Activated CD8-positive, alpha-beta T cell treated with anti-CD3 and anti-CD28 coated beads for 36 hours (primary cell): ENCODE measurements at regions not wholly inside any gene's neighbourhood (a gene's known extent, or its start where the extent isn't known, plus 50 kb on each side); places are given as distances from the start of the nearest gene placed in this dataset.

ENCODE experiments used
- ATAC-seq: fragments of 200-7000 bp; cut with Tn5 transposase; one replicate; pipeline ENCODE4 v1.10.0; 2021; ENCODE audit warnings: mild to moderate bottlenecking, moderate library complexity
- CTCF ChIA-PET: fragments of 350-600 bp; sonication (Branson Sonifier 250); formaldehyde crosslinking; loops from one replicate; lab custom pipeline; 2021; ENCODE audit warnings: antibody characterized with exemption; lab: Charles Lee
- POLR2A ChIA-PET: fragments of 350-600 bp; sonication (Branson Sonifier 250); formaldehyde crosslinking; loops from one replicate; lab custom pipeline; 2021; ENCODE audit warnings: antibody characterized with exemption; lab: Charles Lee
- DNase-seq: peaks from one replicate; pipeline ENCODE4 v3.0.0-alpha.2; 2020
- H3K27ac Mint-ChIP-seq: one replicate; pipeline ENCODE4 v1.8.0; 2021; ENCODE audit warnings: mild to moderate bottlenecking, mixed read lengths
- H3K27me3 Mint-ChIP-seq: one replicate; pipeline ENCODE4 v1.8.0; 2021; ENCODE audit warnings: mixed read lengths
- H3K36me3 Mint-ChIP-seq: one replicate; pipeline ENCODE4 v1.8.0; 2021; ENCODE audit warnings: low read depth, mixed read lengths
- H3K4me1 Mint-ChIP-seq: one replicate; pipeline ENCODE4 v1.8.0; 2021; ENCODE audit warnings: low read depth, mixed read lengths
- H3K4me3 Mint-ChIP-seq: one replicate; pipeline ENCODE4 v1.8.0; 2021; ENCODE audit warnings: mild to moderate bottlenecking, moderate library complexity, mixed read lengths
- H3K9me3 Mint-ChIP-seq: one replicate; pipeline ENCODE4 v1.8.0; 2021; ENCODE audit warnings: mixed read lengths
- intact Hi-C: fragments of 100-400 bp; cut with micrococcal nuclease; formaldehyde crosslinking; loops from one replicate; pipeline ENCODE4 v1.10.0; 2022
- TF ChIP-seq, protein P1 (sequence below): fragments of 200-600 bp; IDR thresholded peaks from one replicate; pipeline ENCODE4 v1.8.0; 2022; ENCODE audit warnings: antibody characterized with exemption, mild to moderate bottlenecking

GRCh38 chr1:225713281-225713680 lies 60.4 kb upstream of the ENAH start:
- TF ChIP-seq, protein P1, sequence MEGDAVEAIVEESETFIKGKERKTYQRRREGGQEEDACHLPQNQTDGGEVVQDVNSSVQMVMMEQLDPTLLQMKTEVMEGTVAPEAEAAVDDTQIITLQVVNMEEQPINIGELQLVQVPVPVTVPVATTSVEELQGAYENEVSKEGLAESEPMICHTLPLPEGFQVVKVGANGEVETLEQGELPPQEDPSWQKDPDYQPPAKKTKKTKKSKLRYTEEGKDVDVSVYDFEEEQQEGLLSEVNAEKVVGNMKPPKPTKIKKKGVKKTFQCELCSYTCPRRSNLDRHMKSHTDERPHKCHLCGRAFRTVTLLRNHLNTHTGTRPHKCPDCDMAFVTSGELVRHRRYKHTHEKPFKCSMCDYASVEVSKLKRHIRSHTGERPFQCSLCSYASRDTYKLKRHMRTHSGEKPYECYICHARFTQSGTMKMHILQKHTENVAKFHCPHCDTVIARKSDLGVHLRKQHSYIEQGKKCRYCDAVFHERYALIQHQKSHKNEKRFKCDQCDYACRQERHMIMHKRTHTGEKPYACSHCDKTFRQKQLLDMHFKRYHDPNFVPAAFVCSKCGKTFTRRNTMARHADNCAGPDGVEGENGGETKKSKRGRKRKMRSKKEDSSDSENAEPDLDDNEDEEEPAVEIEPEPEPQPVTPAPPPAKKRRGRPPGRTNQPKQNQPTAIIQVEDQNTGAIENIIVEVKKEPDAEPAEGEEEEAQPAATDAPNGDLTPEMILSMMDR, result no peak
- Mint-ChIP-seq H3K4me1 (no peaks in the 10 kb centered on the region), H3K36me3 (no peaks in the 10 kb centered on the region), H3K9me3 (no peaks in the 10 kb centered on the region), H3K4me3 (no peak overlapping the region), H3K27me3 (no peaks in the 10 kb centered on the region), H3K27ac (no peak overlapping the region)
- intact Hi-C loops, result no loop called here
- ChIA-PET CTCF (interaction anchor here (0.6 kb wide), 1 partner anchor 60 kb away, joined by 3 read pairs; no protein-coding TSS in a partner anchor), POLR2A (no interaction called here)
- no peak for DNase-seq
- ATAC-seq, result no peak

DNA sequence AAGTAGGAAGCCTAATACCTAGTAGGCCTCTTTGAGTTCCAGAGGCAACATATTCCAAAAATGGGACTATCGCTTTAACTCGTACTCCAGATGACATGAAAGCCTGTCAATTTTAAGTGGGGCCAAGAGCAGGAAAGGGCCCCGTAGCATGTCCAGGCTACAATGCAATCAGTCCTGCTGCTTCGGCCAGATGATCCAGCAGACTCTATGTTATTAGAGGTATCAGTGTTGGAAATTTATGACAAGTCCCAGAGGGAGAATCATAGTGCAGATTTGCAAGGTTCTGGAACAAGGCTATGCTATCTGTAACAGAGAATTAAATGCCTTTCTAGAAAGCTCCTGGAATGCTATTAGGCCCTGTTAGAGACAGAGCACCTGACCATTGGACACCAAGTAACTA lies 56.7 kb upstream of the SRP9 start:
- ChIA-PET POLR2A (no interaction called here), CTCF (no interaction called here)
- no peaks in the 10 kb centered on the region for H3K36me3 Mint-ChIP-seq
- H3K27ac Mint-ChIP-seq, result no peak overlapping the region
- H3K27me3 Mint-ChIP-seq, result no peaks in the 10 kb centered on the region
- ATAC-seq (no peak), DNase-seq (no peak)
- H3K4me3 Mint-ChIP-seq, result no peak overlapping the region
- H3K9me3 Mint-ChIP-seq, result no peaks in the 10 kb centered on the region
- TF ChIP-seq, protein P1, result no peak
- no peaks in the 10 kb centered on the region for H3K4me1 Mint-ChIP-seq
- intact Hi-C loops, result no loop called here

DNA sequence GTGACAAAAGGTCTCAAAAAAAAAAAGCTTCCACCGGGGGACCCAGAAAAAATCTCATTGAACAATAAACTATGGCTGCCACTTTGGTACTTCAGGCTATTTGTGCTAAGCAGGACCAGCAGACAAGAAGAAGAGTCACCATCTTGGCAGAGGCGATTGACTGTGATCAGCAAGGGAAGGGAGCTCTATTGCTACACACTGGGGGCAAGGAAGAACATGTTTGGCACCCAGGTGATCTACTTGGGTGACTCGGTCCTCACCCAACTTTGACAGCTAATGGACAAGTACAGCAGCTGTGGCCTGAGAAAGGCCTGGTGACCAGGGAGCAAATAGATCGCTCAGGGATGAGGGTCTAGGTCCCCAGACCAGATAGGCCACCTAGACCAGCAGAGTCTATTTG lies 53.4 kb upstream of the SRP9 start:
- Mint-ChIP-seq H3K4me3 (no peak overlapping the region), H3K27me3 (no peaks in the 10 kb centered on the region), H3K4me1 (no peaks in the 10 kb centered on the region), H3K36me3 (no peaks in the 10 kb centered on the region), H3K9me3 (no peaks in the 10 kb centered on the region), H3K27ac (no peak overlapping the region)
- TF ChIP-seq, protein P1, result no peak
- POLR2A ChIA-PET, result no interaction called here
- no peak for ATAC-seq
- DNase-seq, result no peak
- intact Hi-C loops, result no loop called here
- CTCF ChIA-PET, result no interaction called here
